Stimulated activated CD8-positive, alpha-beta memory T cell treated with anti-CD3 and anti-CD28 coated beads, Interleukin-4, amount 100 ng/mL, for 4 hours (primary cell): ENCODE measurements at regions not wholly inside any gene's neighbourhood (a gene's known extent, or its start where the extent isn't known, plus 50 kb on each side); places are given as distances from the start of the nearest gene placed in this dataset.

Experiments used
- DNase-seq, 2 donors: peaks; one replicate each; pipeline ENCODE4 v3.0.0-alpha.2; 2020; ENCODE audit warnings: low read depth in 2 of 2, low spot score in 1 of 2

DNA sequence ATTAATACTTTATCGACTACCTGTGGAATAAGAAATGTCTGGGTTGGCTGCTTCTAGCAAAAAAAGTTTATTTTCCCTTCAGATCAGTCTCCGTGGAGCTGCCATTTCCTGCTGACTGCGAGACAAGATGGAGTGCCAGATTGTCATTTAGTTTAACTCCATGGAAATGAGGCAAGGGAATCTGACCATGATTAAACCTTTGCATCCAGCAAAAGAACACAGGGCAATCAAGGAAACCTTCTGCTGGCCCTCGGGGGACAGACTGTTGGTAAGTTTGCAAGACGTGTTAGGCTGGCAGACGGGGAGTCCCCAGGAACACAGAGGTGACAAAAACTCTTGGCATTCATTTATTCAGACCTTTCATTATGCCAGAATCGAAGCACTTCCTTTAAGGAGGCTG is 52.2 kb upstream of the SPACA1 start:
- DNase-seq, result no peak

DNA sequence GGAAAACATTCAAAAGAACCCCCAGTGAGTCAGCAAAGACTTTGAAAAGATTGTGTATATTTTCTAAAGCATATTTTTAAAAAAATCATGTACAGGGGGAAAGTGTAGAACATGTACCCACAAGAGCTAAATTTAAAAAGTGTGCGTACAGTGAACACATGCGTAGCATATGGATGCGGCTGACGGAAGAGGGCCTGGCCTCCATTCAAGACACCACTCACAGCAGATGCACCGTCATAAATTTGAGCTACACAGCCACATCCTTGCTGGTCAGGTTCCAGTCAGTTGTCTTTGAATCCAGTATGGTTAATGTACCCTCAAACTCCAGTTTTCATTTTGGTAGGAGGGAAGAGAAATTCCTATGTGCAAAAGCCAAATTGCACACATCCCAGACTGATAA is 54.3 kb upstream of the SPACA1 start:
- no peak for DNase-seq

DNA sequence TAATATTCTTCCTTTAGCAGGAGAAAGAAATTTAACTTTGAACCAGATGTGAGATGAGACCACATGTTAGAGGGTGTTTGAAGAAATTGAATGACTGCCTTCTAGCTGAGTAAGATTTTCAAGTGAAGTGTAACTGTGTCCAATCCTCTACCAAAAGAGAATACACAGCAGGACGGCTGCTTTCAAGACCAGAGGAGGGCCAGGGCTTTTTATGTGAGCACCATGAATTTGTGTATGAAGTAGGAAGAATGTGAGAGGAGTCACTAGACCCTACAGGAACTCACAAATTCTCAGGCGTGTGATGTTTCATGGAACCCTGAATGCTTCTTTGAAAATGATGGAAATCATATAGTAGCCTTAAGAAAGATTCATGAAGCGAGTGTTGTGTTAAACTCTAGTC is 56.8 kb upstream of the SPACA1 start:
- DNase-seq, result no peak

DNA sequence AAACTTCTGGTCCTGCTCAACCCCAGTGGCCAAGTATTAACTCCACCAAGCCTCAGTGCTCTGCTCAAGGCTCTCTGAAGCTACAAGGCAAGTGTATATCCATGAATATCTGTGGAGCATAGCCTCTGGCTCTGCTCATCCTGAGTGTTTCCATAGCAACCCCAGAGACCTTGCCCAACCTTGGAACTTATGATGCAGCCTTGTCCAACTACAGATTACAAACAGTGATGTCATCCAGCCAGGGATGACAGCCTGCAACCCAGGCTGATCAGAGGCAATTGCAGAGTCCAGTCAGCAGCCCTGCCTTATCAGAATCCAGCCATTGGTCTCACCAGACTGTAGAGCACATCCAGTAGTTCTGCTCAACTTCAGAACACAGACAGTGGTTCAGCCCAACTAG is 65.5 kb upstream of the SPACA1 start:
- DNase-seq, result no peak

GRCh38 chr6:87979737-87980136 is 67.9 kb upstream of the SPACA1 start:
- no peak for DNase-seq

GRCh38 chr6:87976616-87977015 is 71.0 kb upstream of the SPACA1 start:
- DNase-seq, result no peak

DNA sequence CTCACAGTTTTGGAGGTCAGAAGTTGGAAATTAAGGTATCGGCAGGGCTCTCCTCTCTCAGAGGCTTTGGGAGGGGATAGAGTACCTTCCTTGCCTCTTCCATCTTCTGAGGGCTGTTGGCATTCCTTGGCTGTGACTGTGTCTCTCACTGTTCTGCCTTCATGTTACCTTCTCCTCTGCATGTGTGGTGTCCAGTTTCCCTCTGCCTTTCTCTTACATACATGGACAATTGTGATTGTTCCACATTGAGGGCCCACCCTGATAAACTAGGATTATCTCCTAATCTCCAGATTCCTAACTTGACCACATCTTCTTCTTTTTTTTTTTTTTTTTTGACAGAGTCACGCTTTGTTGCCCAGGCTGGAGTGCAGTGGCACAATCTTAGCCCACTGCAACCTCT is 72.1 kb upstream of the SPACA1 start:
- DNase-seq, result no peak

DNA sequence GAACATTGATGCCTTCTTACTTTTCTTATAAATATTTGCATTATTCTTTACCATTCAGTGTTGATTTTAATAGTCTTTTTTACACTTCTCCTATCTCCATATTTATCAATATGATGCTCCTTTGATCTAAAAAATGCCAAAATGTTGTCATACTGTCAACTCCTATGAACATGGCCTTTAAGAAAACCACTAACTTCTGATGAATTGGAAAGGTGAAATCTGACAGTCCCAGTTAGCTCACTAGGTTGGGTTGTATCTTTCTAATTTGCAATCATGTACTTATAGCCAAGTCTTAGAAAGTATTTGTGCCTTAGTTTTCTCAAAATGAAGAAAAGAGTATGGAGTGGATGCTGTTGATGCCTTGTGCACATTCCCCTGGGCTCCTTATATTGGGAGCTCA is 75.4 kb upstream of the SPACA1 start:
- no peak for DNase-seq

DNA sequence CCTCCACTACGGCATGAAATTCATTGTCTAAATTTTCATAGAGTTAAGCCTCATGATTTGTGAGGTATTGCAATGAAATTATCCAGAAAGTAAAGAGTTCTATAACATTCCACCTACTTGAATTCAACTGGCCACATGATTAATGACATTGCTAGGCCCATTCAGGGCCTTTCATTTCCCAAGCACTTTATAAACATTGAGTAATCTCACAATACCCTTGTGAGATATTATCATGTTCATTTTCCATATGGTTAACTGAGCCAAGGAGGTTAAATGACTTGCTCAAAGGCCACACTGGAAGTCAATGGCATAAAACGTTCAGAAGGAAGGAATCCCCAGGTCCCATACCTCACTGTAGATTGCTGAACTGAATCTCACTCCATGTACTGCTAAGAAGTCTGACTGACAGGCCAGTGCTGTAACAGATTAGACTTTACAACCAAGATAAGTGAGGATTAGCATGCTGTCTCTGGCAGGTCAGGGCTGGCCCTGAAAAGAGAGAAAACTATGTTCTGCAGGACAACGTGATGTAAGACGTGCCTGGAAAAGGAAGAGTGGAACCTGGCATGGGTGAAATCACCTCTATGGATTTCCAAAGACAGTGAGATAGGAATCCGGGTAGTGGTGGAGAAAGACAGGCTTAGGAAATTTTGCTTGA is 75.9 kb upstream of the SPACA1 start:
- no peak for DNase-seq

DNA sequence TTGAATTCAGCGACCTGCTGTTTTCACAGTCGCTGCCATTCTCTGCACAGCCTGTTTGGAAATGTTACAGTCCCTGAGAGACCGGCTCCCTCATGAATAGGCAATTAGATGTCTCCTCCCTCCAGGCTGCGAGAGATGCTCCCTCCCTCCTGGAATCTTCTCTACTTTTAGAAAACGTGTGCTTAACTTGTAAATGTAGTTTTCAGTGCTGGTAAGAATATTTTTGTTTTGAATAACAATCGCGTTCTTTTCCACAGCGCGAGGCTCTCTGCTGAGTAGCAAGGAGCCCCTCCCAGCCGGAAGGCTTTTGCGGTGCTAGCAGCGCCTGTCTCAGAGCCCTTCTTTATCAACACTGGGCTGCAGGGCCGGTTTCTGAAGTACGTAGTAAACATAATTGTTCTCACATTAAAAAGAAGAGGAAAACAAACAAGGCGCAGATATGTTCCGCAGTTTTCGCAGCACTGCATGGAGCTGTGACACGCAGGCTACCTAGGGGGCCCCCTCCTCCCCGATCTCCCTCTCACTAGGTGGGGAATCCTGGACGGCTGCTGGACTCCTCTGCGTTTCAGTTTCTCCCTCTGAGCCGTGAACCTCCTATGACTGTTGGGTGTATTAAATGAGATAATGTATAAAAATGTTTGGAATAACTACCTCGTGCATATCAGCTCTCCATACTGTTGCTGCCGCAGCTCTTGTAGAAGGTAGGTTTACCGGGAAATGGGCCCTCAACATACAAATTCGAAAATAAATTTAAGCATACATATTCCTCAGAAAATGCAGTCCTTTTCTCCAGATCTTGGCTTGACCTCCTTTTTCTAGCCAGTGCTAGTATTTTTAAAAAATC is 79.0 kb upstream of the SPACA1 start:
- no peak for DNase-seq

DNA sequence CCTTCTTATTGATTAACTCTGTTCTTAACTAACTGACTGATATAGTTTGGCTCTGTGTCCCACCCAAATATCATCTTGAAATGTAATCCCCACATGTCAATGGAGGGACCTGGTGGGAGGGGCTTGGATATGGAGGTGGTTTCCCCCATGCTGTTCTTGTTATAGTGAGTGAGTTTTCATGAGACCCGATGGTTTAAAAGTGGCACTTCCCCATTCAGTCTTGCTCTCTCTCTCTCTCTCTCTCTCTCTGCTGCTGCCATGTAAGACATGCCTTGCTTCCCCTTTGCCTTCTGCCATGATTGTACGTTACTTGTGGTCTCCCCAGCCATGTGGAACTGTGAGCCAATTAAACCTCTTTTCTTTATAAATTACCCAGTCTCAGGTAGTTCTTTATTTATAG is 81.8 kb upstream of the SPACA1 start:
- DNase-seq, result no peak

DNA sequence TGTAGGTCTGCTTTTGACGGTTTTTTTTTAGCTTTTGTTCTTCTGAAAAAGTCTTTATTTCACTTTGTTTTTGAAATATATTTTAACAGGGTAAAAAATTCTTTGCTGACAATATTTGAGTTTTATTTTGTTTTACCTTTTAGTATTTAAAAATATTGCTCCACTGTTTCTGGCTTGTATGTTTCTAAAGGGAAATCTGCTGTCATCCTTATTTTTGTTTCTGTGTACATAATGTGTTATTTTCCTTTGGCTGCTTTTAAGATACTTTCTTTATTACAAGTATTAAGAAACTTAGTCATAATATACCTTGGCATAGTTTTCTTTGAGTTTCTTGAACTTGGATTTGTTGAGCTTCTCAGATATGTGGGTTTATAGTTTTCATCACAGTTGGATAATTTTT is 88.6 kb upstream of the SPACA1 start:
- DNase-seq, result no peak

- no peak for DNase-seq
Measured at GRCh38 chr6:87951751-87952150, 95.9 kb upstream of the SPACA1 start.

GRCh38 chr6:87950614-87951013 is 97.0 kb upstream of the SPACA1 start:
- DNase-seq, result no peak

DNA sequence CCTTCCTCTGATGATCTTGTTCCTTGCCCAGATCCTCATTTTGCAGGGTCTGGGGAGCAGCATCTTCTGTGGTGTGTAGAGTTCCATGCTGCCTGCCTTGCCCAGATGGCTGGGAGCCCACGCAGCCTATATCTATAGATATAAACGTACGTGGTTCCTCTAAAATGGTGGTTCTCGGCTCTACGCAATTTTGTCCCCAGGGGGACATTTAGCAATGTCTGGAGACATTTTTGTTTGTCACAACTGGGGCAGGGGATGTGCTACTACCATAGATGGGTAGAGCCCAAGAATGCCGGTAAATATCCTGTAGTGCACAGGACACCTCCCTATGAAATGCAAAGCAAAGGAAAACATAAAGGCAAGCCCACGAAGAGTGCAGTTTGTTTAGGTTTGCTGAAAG is 98.4 kb upstream of the SPACA1 start:
- DNase-seq, result no peak

DNA sequence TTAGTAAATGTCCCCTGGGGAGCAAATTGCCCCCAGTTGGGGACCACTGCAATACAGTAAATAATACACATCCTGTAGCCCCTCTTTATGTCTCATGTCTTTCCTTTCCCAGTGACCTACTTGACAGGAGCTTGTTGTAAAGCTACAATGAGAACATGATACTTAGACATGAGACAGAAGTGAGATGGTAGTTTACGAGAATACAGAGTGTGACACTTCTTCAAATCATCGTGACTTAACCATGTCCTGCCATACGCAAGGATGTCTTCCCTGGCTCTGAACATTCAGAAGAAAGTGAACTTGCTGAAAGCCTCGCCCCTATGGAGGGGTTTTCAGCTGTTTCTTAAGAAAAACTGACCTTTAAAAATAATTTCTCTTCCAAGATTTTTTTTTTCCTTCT is 101.0 kb upstream of the SPACA1 start:
- no peak for DNase-seq

DNA sequence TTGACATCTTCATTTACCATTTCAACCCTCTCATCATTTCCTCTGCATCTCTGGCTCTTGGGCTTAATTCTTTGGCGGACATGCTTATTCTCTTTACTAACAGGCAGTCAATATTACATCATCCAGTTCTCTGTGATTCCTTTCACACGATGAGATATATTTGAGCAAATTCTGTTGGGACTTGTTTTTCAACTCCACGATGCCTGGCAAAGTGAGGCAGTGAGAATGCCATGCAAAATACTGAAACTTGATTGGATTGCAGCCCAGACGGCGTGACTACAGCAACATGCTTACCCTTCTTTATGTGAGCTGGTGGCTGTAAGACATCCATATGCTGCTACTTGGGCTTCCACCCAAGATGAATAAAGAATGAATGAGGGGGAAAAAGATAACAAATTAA is 101.7 kb upstream of the SPACA1 start:
- no peak for DNase-seq

DNA sequence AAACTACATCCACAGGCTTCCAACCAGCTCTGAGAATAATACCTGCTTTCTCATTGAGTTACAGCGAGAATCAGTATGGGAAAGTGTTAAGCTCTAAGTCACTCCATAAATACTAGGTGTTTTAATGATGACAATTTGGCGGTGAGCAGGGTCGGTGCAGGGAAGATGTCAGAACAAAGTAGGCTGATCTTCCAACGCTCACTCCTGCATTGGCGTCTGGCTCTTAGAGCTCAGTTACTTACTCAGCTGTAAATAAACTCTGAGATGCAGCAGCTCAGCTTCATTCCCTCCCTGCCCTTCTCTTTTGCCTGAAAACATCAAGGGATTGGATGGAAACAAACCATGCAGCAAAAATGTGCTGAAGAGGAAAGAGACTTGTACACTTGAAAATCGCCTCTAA is 102.5 kb upstream of the SPACA1 start:
- no peak for DNase-seq

GRCh38 chr6:87944541-87944954 is 103.1 kb upstream of the SPACA1 start:
- no peak for DNase-seq

- no peak for DNase-seq
Measured at GRCh38 chr6:87943191-87943590, 104.5 kb upstream of the SPACA1 start.

DNA sequence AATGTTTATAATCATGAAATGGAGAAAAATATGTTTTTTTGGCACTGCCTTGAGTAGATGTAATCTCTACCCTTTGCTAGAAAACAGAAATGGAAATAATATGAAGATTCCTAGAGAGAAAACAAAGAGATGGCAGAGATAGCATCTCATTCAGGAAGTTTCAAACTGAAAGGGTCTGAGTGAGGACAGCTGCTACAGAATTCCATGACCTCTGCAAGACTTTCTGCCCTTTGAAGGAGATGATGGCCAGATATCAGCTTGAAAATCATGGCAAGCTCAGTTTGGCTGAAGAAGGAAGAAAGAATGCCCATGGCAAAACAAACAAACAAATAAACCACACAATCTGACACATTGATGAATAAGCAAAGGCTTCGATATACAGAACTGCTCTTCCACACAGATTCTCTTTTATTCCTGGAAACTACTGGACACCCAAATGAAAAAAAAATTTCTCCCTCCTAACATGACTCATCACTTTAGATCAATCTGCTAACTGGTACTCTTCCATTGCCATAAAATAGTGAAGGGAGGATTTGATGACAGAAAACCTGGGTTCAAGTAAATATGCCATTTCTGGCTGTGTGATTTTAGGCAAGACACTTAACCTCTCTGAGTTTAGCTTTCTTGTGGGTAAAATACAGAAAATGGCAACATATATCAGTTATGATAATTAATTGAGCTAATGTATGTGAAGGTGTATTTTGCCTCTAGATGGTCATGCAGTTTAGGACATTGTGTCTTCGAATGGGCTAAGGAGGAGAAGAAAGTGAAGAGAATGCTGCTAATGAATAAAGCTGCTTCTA is 105.9 kb upstream of the SPACA1 start:
- DNase-seq, result no peak

- DNase-seq, result no peak
Measured at GRCh38 chr6:87939776-87940175, 107.9 kb upstream of the SPACA1 start.
